HCT116 (cell line): ENCODE measurements at regions not wholly inside any gene's neighbourhood (a gene's known extent, or its start where the extent isn't known, plus 50 kb on each side); places are given as distances from the start of the nearest gene placed in this dataset.

ENCODE experiments used
- ATAC-seq: fragments of 200-7000 bp; cut with Tn5 transposase; 2 replicates; pipeline ENCODE4 v1.9.1; 2020; ENCODE audit warnings: mild to moderate bottlenecking, moderate library complexity
- BruUV-seq: library from RNA; stranded (reverse); fragments of 400-500 nt; replicated peaks from 2 replicates; lab custom pipeline; 2021; lab: Mats Ljungman, UMichigan
- CTCF ChIA-PET: fragments of 300-600 bp; sonication (Branson Sonifier 250); formaldehyde crosslinking; loops from one replicate; lab custom pipeline; 2021; ENCODE audit warnings: antibody characterized with exemption; lab: Charles Lee
- POLR2A ChIA-PET: fragments of 300-600, 350-600 bp; sonication (Branson Sonifier 250); formaldehyde crosslinking; loops from one replicate; lab custom pipeline; 2021; ENCODE audit warnings: antibody characterized with exemption; lab: Charles Lee
- RAD21 ChIA-PET, 2 experiments: fragments of 300-600 bp; sonication (Branson Sonifier 250); formaldehyde crosslinking; loops; one replicate each; lab custom pipeline; 2023; ENCODE audit warnings: low total read pairs in 2 of 2; ENCODE audit not compliant: uncharacterized antibody in 2 of 2, unreplicated experiment in 2 of 2, low non-redundant PET in 1 of 2; lab: Charles Lee
- DNase-seq: peaks from one replicate; pipeline ENCODE4 v3.0.0-alpha.2; 2010; ENCODE audit warnings: low read depth, low spot score
- H2AFZ ChIP-seq: fragments of 200-600 bp; shearing (Covaris generic), sonication (generic); 2 replicates; pipeline ENCODE4 v1.6.1; 2017; ENCODE audit warnings: low read depth, mixed run types, mixed read lengths, antibody characterized with exemption, low read length; ENCODE audit not compliant: poor library complexity, severe bottlenecking
- H3K27ac ChIP-seq: 2 replicates; pipeline ENCODE4 v1.5.1; 2012; ENCODE audit warnings: low read depth, low read length
- H3K27me3 ChIP-seq: fragments of 200-600 bp; sonication (generic); 2 replicates; pipeline ENCODE4 v1.6.1; 2016; ENCODE audit warnings: mixed run types, low read length, mixed read lengths; ENCODE audit not compliant: insufficient read depth
- H3K36me3 ChIP-seq, 2 experiments: fragments of 200-500 bp in 1 of 2; fragments of 200-600 bp in 1 of 2; sonication (Bioruptor generic) in 1 of 2; sonication (generic) in 1 of 2; 2 replicates each; pipeline versions ENCODE4 v1.5.1 to v1.6.1; 2014 to 2016; ENCODE audit warnings: low read length in 2 of 2, inconsistent platforms in 1 of 2, mixed read lengths in 1 of 2, mixed run types in 1 of 2; ENCODE audit not compliant: insufficient read depth in 2 of 2, control insufficient read depth in 1 of 2
- H3K4me1 ChIP-seq, 2 experiments: fragments of 200-600 bp in 1 of 2; sonication (generic) in 1 of 2; 2 replicates each; pipeline versions ENCODE4 v1.5.1 to v1.6.1; 2012 to 2017; ENCODE audit warnings: low read length in 2 of 2, inconsistent platforms in 1 of 2, mild to moderate bottlenecking in 1 of 2, mixed read lengths in 1 of 2, mixed run types in 1 of 2, moderate library complexity in 1 of 2; ENCODE audit not compliant: insufficient read depth in 2 of 2, control insufficient read depth in 1 of 2
- H3K4me2 ChIP-seq: fragments of 200-600 bp; sonication (generic); 2 replicates; pipeline ENCODE4 v1.6.1; 2017; ENCODE audit warnings: mixed run types, low read length, mixed read lengths
- H3K4me3 ChIP-seq, 2 experiments: fragments of 200-600 bp in 1 of 2; sonication (generic) in 1 of 2; replicated peaks in 1 of 2; 2 replicates each; pipeline ENCODE4 v1.5.1; 2011 to 2016; ENCODE audit warnings: low read length in 2 of 2, control low read depth in 1 of 2, low read depth in 1 of 2, mild to moderate bottlenecking in 1 of 2, mixed read lengths in 1 of 2, mixed run types in 1 of 2
- H3K79me2 ChIP-seq: fragments of 200-600 bp; sonication (generic); 2 replicates; pipeline ENCODE4 v1.6.1; 2017; ENCODE audit warnings: mild to moderate bottlenecking, mixed run types, low read length, moderate library complexity, mixed read lengths; ENCODE audit not compliant: insufficient read depth
- H3K9ac ChIP-seq: fragments of 200-600 bp; sonication (generic); 2 replicates; pipeline ENCODE4 v1.6.1; 2016; ENCODE audit warnings: low read length, mixed read lengths
- H3K9me2 ChIP-seq: fragments of 200-600 bp; sonication (generic), shearing (Covaris generic); 2 replicates; pipeline ENCODE4 v1.6.1; 2017; ENCODE audit warnings: mixed run types, mild to moderate bottlenecking, moderate library complexity; ENCODE audit not compliant: insufficient read depth
- H3K9me3 ChIP-seq, 2 experiments: fragments of 200-500 bp in 1 of 2; fragments of 200-600 bp in 1 of 2; sonication (Bioruptor generic) in 1 of 2; sonication (generic) in 1 of 2; 2 replicates each; pipeline ENCODE4 v1.6.1; 2014 to 2017; ENCODE audit warnings: low read length in 2 of 2, mixed read lengths in 2 of 2, inconsistent platforms in 1 of 2, low read depth in 1 of 2, mild to moderate bottlenecking in 1 of 2, mixed run types in 1 of 2, moderate library complexity in 1 of 2; ENCODE audit not compliant: control insufficient read depth in 1 of 2, insufficient read depth in 1 of 2
- H4K20me1 ChIP-seq: fragments of 200-600 bp; sonication (generic), shearing (Covaris generic); 2 replicates; pipeline ENCODE4 v1.6.1; 2017; ENCODE audit warnings: mixed run types, mild to moderate bottlenecking, moderate library complexity; ENCODE audit not compliant: insufficient read depth
- FOSL1 ChIP-seq: IDR thresholded peaks from 2 replicates; pipeline ENCODE4 v1.6.1; 2012; ENCODE audit warnings: low read depth
- JUND ChIP-seq: IDR thresholded peaks from 2 replicates; pipeline ENCODE4 v1.6.1; 2012
- SP1 ChIP-seq: IDR thresholded peaks from 2 replicates; pipeline ENCODE4 v1.6.1; 2012; ENCODE audit warnings: low read depth
- YY1 ChIP-seq: IDR thresholded peaks from 2 replicates; pipeline ENCODE4 v1.6.1; 2011; ENCODE audit warnings: low read length, low read depth, moderate library complexity, mild to moderate bottlenecking; ENCODE audit not compliant: insufficient replicate concordance; ENCODE audit errors: extremely low read depth
- ZBTB33 ChIP-seq: IDR thresholded peaks from 2 replicates; pipeline ENCODE4 v1.6.1; 2011; ENCODE audit warnings: mild to moderate bottlenecking, low read length, moderate library complexity; ENCODE audit not compliant: insufficient replicate concordance; ENCODE audit errors: extremely low read depth
- intact Hi-C: fragments of 100-400 bp; cut with micrococcal nuclease; formaldehyde crosslinking; loops from 2 replicates; pipeline ENCODE4 v1.10.0; 2022
- TF ChIP-seq, protein P1 (sequence below): IDR thresholded peaks from 2 replicates; pipeline ENCODE4 v1.6.1; 2012; ENCODE audit warnings: low read depth

GRCh38 chr13:39888865-39889810 is 233.7 kb downstream of the COG6 start:
- no peak overlapping the region for H3K4me3 ChIP-seq
- intact Hi-C loops, result no loop called here
- H3K9me3 ChIP-seq, result no peaks in the 10 kb centered on the region
- H3K36me3 ChIP-seq, result no peaks in the 10 kb centered on the region
- H3K27me3 ChIP-seq, result no peaks in the 10 kb centered on the region
- ATAC-seq (no peak), DNase-seq (no peak)
- no peak overlapping the region for H2AFZ ChIP-seq
- H3K4me1 ChIP-seq, result peaks cover 8 to 9% of the 10 kb centered on the region in 2 experiments; a peak in 3 of 4 replicates
- TF ChIP-seq JUND, result no peak
- TF ChIP-seq, protein P1, sequence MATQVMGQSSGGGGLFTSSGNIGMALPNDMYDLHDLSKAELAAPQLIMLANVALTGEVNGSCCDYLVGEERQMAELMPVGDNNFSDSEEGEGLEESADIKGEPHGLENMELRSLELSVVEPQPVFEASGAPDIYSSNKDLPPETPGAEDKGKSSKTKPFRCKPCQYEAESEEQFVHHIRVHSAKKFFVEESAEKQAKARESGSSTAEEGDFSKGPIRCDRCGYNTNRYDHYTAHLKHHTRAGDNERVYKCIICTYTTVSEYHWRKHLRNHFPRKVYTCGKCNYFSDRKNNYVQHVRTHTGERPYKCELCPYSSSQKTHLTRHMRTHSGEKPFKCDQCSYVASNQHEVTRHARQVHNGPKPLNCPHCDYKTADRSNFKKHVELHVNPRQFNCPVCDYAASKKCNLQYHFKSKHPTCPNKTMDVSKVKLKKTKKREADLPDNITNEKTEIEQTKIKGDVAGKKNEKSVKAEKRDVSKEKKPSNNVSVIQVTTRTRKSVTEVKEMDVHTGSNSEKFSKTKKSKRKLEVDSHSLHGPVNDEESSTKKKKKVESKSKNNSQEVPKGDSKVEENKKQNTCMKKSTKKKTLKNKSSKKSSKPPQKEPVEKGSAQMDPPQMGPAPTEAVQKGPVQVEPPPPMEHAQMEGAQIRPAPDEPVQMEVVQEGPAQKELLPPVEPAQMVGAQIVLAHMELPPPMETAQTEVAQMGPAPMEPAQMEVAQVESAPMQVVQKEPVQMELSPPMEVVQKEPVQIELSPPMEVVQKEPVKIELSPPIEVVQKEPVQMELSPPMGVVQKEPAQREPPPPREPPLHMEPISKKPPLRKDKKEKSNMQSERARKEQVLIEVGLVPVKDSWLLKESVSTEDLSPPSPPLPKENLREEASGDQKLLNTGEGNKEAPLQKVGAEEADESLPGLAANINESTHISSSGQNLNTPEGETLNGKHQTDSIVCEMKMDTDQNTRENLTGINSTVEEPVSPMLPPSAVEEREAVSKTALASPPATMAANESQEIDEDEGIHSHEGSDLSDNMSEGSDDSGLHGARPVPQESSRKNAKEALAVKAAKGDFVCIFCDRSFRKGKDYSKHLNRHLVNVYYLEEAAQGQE, result no peak
- TF ChIP-seq ZBTB33, result no peak
- no peak for TF ChIP-seq SP1
- TF ChIP-seq FOSL1, result no peak
- no peak for TF ChIP-seq YY1
- no peak overlapping the region for H3K9ac ChIP-seq
- ChIA-PET CTCF (no interaction called here), RAD21 (interaction anchor here in 1 of 2 experiments (0.6 kb wide), 1 partner anchor 131 kb away, joined by 3 read pairs; no protein-coding TSS in a partner anchor), POLR2A (no interaction called here)
- H4K20me1 ChIP-seq, result no peaks in the 10 kb centered on the region
- no peak overlapping the region for H3K27ac ChIP-seq
- BruUV-seq, result no TSS peak
- no peaks in the 10 kb centered on the region for H3K79me2 ChIP-seq
- H3K4me2 ChIP-seq, result no peak overlapping the region
- H3K9me2 ChIP-seq, result no peaks in the 10 kb centered on the region
